H9 (cell line): ENCODE measurements at regions not wholly inside any gene's neighbourhood (a gene's known extent, or its start where the extent isn't known, plus 50 kb on each side); places are given as distances from the start of the nearest gene placed in this dataset.
A peak's percentile ranks its signal among the peaks of the same experiment; 100 is the strongest.

Source experiments
- DNase-seq: peaks from one replicate; pipeline ENCODE4 v3.0.0-alpha.2; 2017
- H2AFZ ChIP-seq: one replicate; pipeline ENCODE4 v1.6.1; 2013; ENCODE audit warnings: mild to moderate bottlenecking, low read length, control low read depth, moderate library complexity
- H2AK5ac ChIP-seq: 2 replicates; pipeline ENCODE4 v1.6.1; 2013; ENCODE audit warnings: low read length, control low read depth, mixed read lengths; ENCODE audit not compliant: insufficient read length
- H2BK120ac ChIP-seq: one replicate; pipeline ENCODE4 v1.6.1; 2013; ENCODE audit warnings: low read depth, mild to moderate bottlenecking, low read length, control low read depth, inconsistent platforms; ENCODE audit not compliant: poor library complexity, severe bottlenecking
- H2BK12ac ChIP-seq: 2 replicates; pipeline ENCODE4 v1.6.1; 2013; ENCODE audit warnings: low read length, control low read depth, mixed read lengths, low read depth; ENCODE audit not compliant: insufficient read length
- H2BK15ac ChIP-seq: 2 replicates; pipeline ENCODE4 v1.6.1; 2013; ENCODE audit warnings: low read depth, low read length, control low read depth
- H2BK20ac ChIP-seq: one replicate; pipeline ENCODE4 v1.6.1; 2013; ENCODE audit warnings: low read depth, mild to moderate bottlenecking, low read length, control low read depth, inconsistent platforms; ENCODE audit not compliant: poor library complexity, severe bottlenecking
- H2BK5ac ChIP-seq: 2 replicates; pipeline ENCODE4 v1.6.1; 2013; ENCODE audit warnings: low read length, control low read depth, mixed read lengths; ENCODE audit not compliant: insufficient read length
- H3K14ac ChIP-seq: 2 replicates; pipeline ENCODE4 v1.6.1; 2013; ENCODE audit warnings: low read length, control low read depth; ENCODE audit not compliant: insufficient read depth
- H3K18ac ChIP-seq: 2 replicates; pipeline ENCODE4 v1.6.1; 2013; ENCODE audit warnings: low read depth, mild to moderate bottlenecking, mixed read lengths, low read length, control low read depth; ENCODE audit not compliant: insufficient read length
- H3K23ac ChIP-seq: 2 replicates; pipeline ENCODE4 v1.6.1; 2013; ENCODE audit warnings: low read length, control low read depth, mixed read lengths, low read depth; ENCODE audit not compliant: insufficient read length
- H3K23me2 ChIP-seq: 2 replicates; pipeline ENCODE4 v1.6.1; 2013; ENCODE audit warnings: low read depth, mild to moderate bottlenecking, mixed read lengths, low read length, control low read depth; ENCODE audit not compliant: insufficient read length, poor library complexity, severe bottlenecking
- H3K27ac ChIP-seq: 2 replicates; pipeline ENCODE4 v1.5.1; 2013; ENCODE audit warnings: low read length, control low read depth, mixed read lengths, low read depth; ENCODE audit not compliant: insufficient read length
- H3K27me3 ChIP-seq: 2 replicates; pipeline ENCODE4 v1.6.1; 2013; ENCODE audit warnings: low read length, control low read depth, inconsistent platforms; ENCODE audit not compliant: insufficient read depth
- H3K4ac ChIP-seq: 2 replicates; pipeline ENCODE4 v1.6.1; 2013; ENCODE audit warnings: low read depth, mild to moderate bottlenecking, control low read depth, inconsistent platforms, low read length, moderate library complexity
- H3K4me1 ChIP-seq: 2 replicates; pipeline ENCODE4 v1.6.1; 2013; ENCODE audit warnings: low read length, control low read depth, inconsistent platforms; ENCODE audit not compliant: insufficient read depth
- H3K4me2 ChIP-seq: 2 replicates; pipeline ENCODE4 v1.6.1; 2013; ENCODE audit warnings: low read length, control low read depth, mixed read lengths; ENCODE audit not compliant: insufficient read length, insufficient read depth
- H3K56ac ChIP-seq: 2 replicates; pipeline ENCODE4 v1.6.1; 2013; ENCODE audit warnings: low read depth, mild to moderate bottlenecking, mixed read lengths, low read length, control low read depth; ENCODE audit not compliant: insufficient read length
- H3K79me1 ChIP-seq: 2 replicates; pipeline ENCODE4 v1.6.1; 2013; ENCODE audit warnings: low read depth, mild to moderate bottlenecking, moderate library complexity, low read length, control low read depth, inconsistent platforms; ENCODE audit not compliant: insufficient read depth, poor library complexity, severe bottlenecking
- H3K79me2 ChIP-seq: 2 replicates; pipeline ENCODE4 v1.6.1; 2013; ENCODE audit warnings: low read length, control low read depth, inconsistent platforms; ENCODE audit not compliant: insufficient read depth
- H3K9ac ChIP-seq: 2 replicates; pipeline ENCODE4 v1.6.1; 2013; ENCODE audit warnings: low read length, control low read depth, mixed read lengths; ENCODE audit not compliant: insufficient read length; ENCODE audit errors: extremely low read depth
- H3K9me3 ChIP-seq: one replicate; pipeline ENCODE4 v1.6.1; 2013; ENCODE audit warnings: low read depth, low read length, inconsistent platforms; ENCODE audit not compliant: control insufficient read depth
- H3T11ph ChIP-seq: one replicate; pipeline ENCODE4 v1.6.1; 2013; ENCODE audit warnings: mild to moderate bottlenecking, low read length, control low read depth, inconsistent platforms
- H4K20me1 ChIP-seq: one replicate; pipeline ENCODE4 v1.6.1; 2013; ENCODE audit not compliant: control insufficient read depth, insufficient read length, insufficient read depth
- H4K5ac ChIP-seq: 2 replicates; pipeline ENCODE4 v1.6.1; 2013; ENCODE audit warnings: low read depth, mild to moderate bottlenecking, mixed read lengths, low read length, control low read depth; ENCODE audit not compliant: insufficient read length
- H4K8ac ChIP-seq: replicated peaks from 2 replicates; pipeline ENCODE4 v1.6.1; 2013; ENCODE audit warnings: low read length, control low read depth, mixed read lengths, low read depth; ENCODE audit not compliant: insufficient read length
- H4K91ac ChIP-seq: 2 replicates; pipeline ENCODE4 v1.6.1; 2013; ENCODE audit warnings: low read depth, mild to moderate bottlenecking, moderate library complexity, mixed read lengths, low read length, control low read depth; ENCODE audit not compliant: insufficient read length
- H3K27ac Mint-ChIP-seq, 3 experiments: 2 replicates in 2 of 3; 3 replicates in 1 of 3; pipeline ENCODE4 v1.8.0; 2020 to 2021; ENCODE audit warnings: mixed read lengths in 3 of 3, mild to moderate bottlenecking in 1 of 3, moderate library complexity in 1 of 3
- H3K27me3 Mint-ChIP-seq: 2 replicates; pipeline ENCODE4 v1.8.0; 2021; ENCODE audit warnings: low read depth, mild to moderate bottlenecking, moderate library complexity, mixed read lengths
- H3K36me3 Mint-ChIP-seq, 3 experiments: 2 replicates in 2 of 3; 3 replicates in 1 of 3; pipeline ENCODE4 v1.8.0; 2020 to 2021; ENCODE audit warnings: low read depth in 3 of 3, mixed read lengths in 3 of 3; ENCODE audit not compliant: insufficient read depth in 1 of 3
- H3K4me1 Mint-ChIP-seq, 2 experiments: 2 replicates each; pipeline ENCODE4 v1.8.0; 2020; ENCODE audit warnings: mixed read lengths in 2 of 2
- H3K4me3 Mint-ChIP-seq, 2 experiments: 2 replicates in 1 of 2; 3 replicates in 1 of 2; pipeline ENCODE4 v1.8.0; 2020 to 2021; ENCODE audit warnings: mild to moderate bottlenecking in 2 of 2, mixed read lengths in 2 of 2, moderate library complexity in 1 of 2
- H3K9me3 Mint-ChIP-seq, 2 experiments: 2 replicates in 1 of 2; 3 replicates in 1 of 2; pipeline ENCODE4 v1.8.0; 2020; ENCODE audit warnings: mild to moderate bottlenecking in 2 of 2, mixed read lengths in 2 of 2, moderate library complexity in 1 of 2
- CTCF ChIP-seq: fragments of 200-600 bp; sonication (generic); conservative IDR thresholded peaks from 3 replicates; pipeline ENCODE4 v1.8.0; 2021; ENCODE audit warnings: antibody characterized with exemption, mild to moderate bottlenecking

- Histone ChIP-seq H4K20me1 (no peaks in the 10 kb centered on the region), H4K5ac (no peak overlapping the region), H3T11ph (no peak overlapping the region), H2BK20ac (no peak overlapping the region), H3K79me1 (no peaks in the 10 kb centered on the region), H2BK120ac (no peak overlapping the region), H2AK5ac (no peak overlapping the region), H3K4me2 (no peak overlapping the region), H2BK5ac (no peak overlapping the region), H3K9ac (no peak overlapping the region), H2AFZ (no peak overlapping the region), H3K23ac (no peak overlapping the region), H3K27me3 (no peaks in the 10 kb centered on the region), H4K91ac (no peak overlapping the region), H2BK12ac (no peak overlapping the region), H3K18ac (no peak overlapping the region), H3K56ac (no peak overlapping the region), H3K4me1 (no peaks in the 10 kb centered on the region), H4K8ac (no peak overlapping the region), H3K27ac (no peak overlapping the region), H2BK15ac (no peak overlapping the region), H3K9me3 (peaks cover under 1% of the 10 kb centered on the region), H3K4ac (no peak overlapping the region), H3K23me2 (no peaks in the 10 kb centered on the region), H3K79me2 (no peaks in the 10 kb centered on the region), H3K14ac (no peak overlapping the region)
- Mint-ChIP-seq H3K27me3 (no peaks in the 10 kb centered on the region), H3K36me3 (peaks cover 10 to 36% (median 10%) of the 10 kb centered on the region in 3 experiments), H3K4me1 (peaks cover 31 to 34% of the 10 kb centered on the region in 2 experiments), H3K4me3 (no peak overlapping the region), H3K27ac (peak overlapping the region in 2 of 3 experiments; percentile 25 to 93; a peak in 5 of 7 replicates), H3K9me3 (peaks cover 14 to 20% of the 10 kb centered on the region in 2 experiments)
- no peak for DNase-seq
- no peak for TF ChIP-seq CTCF
These were observed 443.7 kb upstream of the SEMA3A start for GRCh38 chr7:84638339-84638697.
